ENCODE measurements at regions not wholly inside any gene's neighbourhood (a gene's known extent, or its start where the extent isn't known, plus 50 kb on each side); places are given as distances from the start of the nearest gene placed in this dataset.

GRCh38 chr1:195740862-195741261 is 867.4 kb downstream of the KCNT2 start:
- TF ChIP-seq, protein P1, sequence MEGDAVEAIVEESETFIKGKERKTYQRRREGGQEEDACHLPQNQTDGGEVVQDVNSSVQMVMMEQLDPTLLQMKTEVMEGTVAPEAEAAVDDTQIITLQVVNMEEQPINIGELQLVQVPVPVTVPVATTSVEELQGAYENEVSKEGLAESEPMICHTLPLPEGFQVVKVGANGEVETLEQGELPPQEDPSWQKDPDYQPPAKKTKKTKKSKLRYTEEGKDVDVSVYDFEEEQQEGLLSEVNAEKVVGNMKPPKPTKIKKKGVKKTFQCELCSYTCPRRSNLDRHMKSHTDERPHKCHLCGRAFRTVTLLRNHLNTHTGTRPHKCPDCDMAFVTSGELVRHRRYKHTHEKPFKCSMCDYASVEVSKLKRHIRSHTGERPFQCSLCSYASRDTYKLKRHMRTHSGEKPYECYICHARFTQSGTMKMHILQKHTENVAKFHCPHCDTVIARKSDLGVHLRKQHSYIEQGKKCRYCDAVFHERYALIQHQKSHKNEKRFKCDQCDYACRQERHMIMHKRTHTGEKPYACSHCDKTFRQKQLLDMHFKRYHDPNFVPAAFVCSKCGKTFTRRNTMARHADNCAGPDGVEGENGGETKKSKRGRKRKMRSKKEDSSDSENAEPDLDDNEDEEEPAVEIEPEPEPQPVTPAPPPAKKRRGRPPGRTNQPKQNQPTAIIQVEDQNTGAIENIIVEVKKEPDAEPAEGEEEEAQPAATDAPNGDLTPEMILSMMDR (IDR thresholded peaks at IDR 0.05; ENCODE audit: extremely low read depth in 1 of 2, insufficient read depth in 1 of 2, low read depth in 1 of 2, low read length in 2 of 2): no peak
- TF ChIP-seq EZH2 (IDR thresholded peaks at IDR 0.05; ENCODE audit: borderline replicate concordance, low read depth, low read length, severe bottlenecking) (no peak), POLR2AphosphoS5 (IDR thresholded peaks at IDR 0.05; ENCODE audit: insufficient read depth, low read depth, low read length) (no peak), FOS (IDR thresholded peaks at IDR 0.05; ENCODE audit: borderline replicate concordance, insufficient read depth, low read length) (no peak)
- TF ChIP-seq, protein P2, sequence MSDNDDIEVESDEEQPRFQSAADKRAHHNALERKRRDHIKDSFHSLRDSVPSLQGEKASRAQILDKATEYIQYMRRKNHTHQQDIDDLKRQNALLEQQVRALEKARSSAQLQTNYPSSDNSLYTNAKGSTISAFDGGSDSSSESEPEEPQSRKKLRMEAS (IDR thresholded peaks at IDR 0.05; ENCODE audit: insufficient read depth, insufficient read length): no peak
